HL-60 (cell line): ENCODE measurements at regions not wholly inside any gene's neighbourhood (a gene's known extent, or its start where the extent isn't known, plus 50 kb on each side); places are given as distances from the start of the nearest gene placed in this dataset.

Experiments
- DNase-seq, 2 experiments: peaks; one replicate each; pipeline ENCODE4 v3.0.0-alpha.2; 2010 to 2020; ENCODE audit warnings: low read depth in 1 of 2, low spot score in 1 of 2
- H3K27ac ChIP-seq: fragments of 250-450 bp; sonication (Bioruptor Pico); replicated peaks from 2 replicates; pipeline ENCODE4 v1.5.1; 2020; ENCODE audit warnings: mild to moderate bottlenecking, moderate library complexity
- H3K27me3 ChIP-seq: fragments of 250-450 bp; sonication (Bioruptor Pico); 2 replicates; pipeline ENCODE4 v1.5.1; 2021; ENCODE audit warnings: mild to moderate bottlenecking, moderate library complexity; ENCODE audit not compliant: insufficient read depth, poor library complexity, severe bottlenecking
- H3K4me3 ChIP-seq: replicated peaks from 2 replicates; pipeline ENCODE4 v1.5.1; 2011; ENCODE audit warnings: mild to moderate bottlenecking, control low read depth, low read length; ENCODE audit not compliant: insufficient read depth
- CTCF ChIP-seq: IDR thresholded peaks from one replicate; pipeline ENCODE4 v1.5.1; 2011; ENCODE audit warnings: low read length, control low read depth, inconsistent platforms; ENCODE audit not compliant: insufficient read depth
- GABPA ChIP-seq: IDR thresholded peaks from 2 replicates; pipeline ENCODE4 v1.6.1; 2012; ENCODE audit warnings: low read depth
- POLR2AphosphoS5 ChIP-seq: IDR thresholded peaks from 2 replicates; pipeline ENCODE4 v1.6.1; 2012; ENCODE audit warnings: low read depth
- REST ChIP-seq: IDR thresholded peaks from 2 replicates; pipeline ENCODE4 v1.6.1; 2012; ENCODE audit warnings: low read depth; ENCODE audit not compliant: insufficient replicate concordance
- SPI1 ChIP-seq: IDR thresholded peaks from 2 replicates; pipeline ENCODE4 v1.6.1; 2012; ENCODE audit warnings: low read depth, mild to moderate bottlenecking, borderline replicate concordance

- no peak overlapping the region for H3K27ac ChIP-seq
- DNase-seq: no peak
- no peaks in the 10 kb centered on the region for H3K27me3 ChIP-seq
- no peak overlapping the region for H3K4me3 ChIP-seq
- TF ChIP-seq SPI1: no peak
- TF ChIP-seq REST: no peak
- no peak for TF ChIP-seq GABPA
- no peak for TF ChIP-seq CTCF
- no peak for TF ChIP-seq POLR2AphosphoS5
These were observed 172.1 kb downstream of the KLF13 start for GRCh38 chr15:31498756-31499155.

GRCh38 chr15:31499236-31499952 lies 172.8 kb downstream of the KLF13 start:
- H3K27ac ChIP-seq: no peak overlapping the region
- no peak for TF ChIP-seq CTCF
- no peak for TF ChIP-seq SPI1
- TF ChIP-seq REST: no peak
- no peak for TF ChIP-seq POLR2AphosphoS5
- TF ChIP-seq GABPA: no peak
- no peak overlapping the region for H3K4me3 ChIP-seq
- no peak for DNase-seq
- H3K27me3 ChIP-seq: no peaks in the 10 kb centered on the region

GRCh38 chr15:31499953-31500765 lies 173.5 kb downstream of the KLF13 start:
- TF ChIP-seq POLR2AphosphoS5 (no peak), GABPA (no peak), REST (no peak), CTCF (no peak), SPI1 (no peak)
- H3K27ac ChIP-seq: no peak overlapping the region
- no peak for DNase-seq
- no peaks in the 10 kb centered on the region for H3K27me3 ChIP-seq
- no peak overlapping the region for H3K4me3 ChIP-seq
